Inflammatory macrophage treated with lipopolysaccharide for 1 hour (primary cell): ENCODE measurements at regions not wholly inside any gene's neighbourhood (a gene's known extent, or its start where the extent isn't known, plus 50 kb on each side); places are given as distances from the start of the nearest gene placed in this dataset.
"Not testable (repeated sequence)": the region's sequence is repeated elsewhere in the genome, so short reads cannot be mapped to it uniquely, and the experiment has no call there.

Experiments
- DNase-seq, 2 donors: peaks; one replicate each; pipeline ENCODE4 v3.0.0-alpha.2; 2020 to 2022

DNA sequence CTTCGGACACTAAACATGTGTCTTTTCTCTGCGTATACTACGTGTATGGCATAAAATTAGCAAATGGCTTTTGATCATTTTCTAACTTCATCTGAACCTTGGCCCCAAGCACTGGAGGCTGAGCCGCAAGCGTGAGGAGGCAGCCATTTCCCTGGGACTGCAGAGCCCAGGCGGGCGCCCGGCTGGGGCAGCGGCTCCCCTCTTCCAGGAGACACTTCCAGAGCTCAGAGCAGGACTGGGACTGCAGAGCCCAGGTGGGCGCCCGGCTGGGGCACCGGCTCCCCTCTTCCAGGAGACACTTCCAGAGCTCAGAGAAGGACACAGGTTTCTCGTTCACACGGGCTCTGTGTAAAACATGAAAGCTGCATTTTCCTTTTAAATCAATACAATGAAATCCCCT, 484.1 kb upstream of the SALL3 start:
- DNase-seq: no peak

DNA sequence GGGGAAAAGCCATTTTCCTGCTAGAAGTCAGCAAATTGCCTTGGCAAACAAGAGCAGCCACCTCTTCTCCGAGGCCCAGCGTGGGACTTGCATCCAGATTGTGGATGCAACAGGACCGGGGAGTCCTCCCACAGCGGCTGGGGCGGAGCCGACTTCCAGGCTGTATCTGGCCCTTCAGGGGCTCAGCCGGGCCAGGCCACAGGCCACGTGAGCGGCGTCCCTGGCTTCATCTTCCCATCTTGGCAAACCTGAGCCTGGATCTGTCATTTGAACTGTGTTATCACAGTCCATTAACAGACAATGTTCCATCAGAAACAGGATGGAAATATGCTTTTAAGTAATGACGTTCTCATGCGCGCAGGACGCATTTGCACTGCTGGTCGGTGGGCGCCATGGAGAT, 483.5 kb upstream of the SALL3 start:
- DNase-seq: no peak

- DNase-seq: no peak
Observed at GRCh38 chr18:78497641-78498040, 482.0 kb upstream of the SALL3 start.

GRCh38 chr18:78499586-78499985, 480.0 kb upstream of the SALL3 start:
- DNase-seq: no peak

DNA sequence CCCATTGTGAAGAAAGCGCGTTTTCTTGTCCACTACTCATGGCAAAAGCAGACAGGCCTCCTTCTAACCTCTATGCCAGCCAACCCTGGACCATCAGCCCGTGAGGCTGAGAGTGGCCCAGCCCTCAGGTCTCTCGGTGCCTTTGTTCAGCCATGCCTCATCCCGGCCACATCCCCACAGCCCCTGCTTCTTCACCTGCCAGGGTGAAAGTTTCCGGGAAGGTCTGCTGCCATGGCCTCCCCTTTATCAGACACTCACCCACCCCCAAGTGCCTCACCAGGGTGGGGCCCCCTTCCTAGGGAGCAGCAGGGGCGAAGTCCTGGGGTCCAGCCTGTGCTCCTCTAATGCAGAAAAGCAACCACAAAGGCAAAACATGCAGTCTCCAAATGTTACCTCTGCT, 478.4 kb upstream of the SALL3 start:
- DNase-seq: no peak

- DNase-seq: no peak
Observed at GRCh38 chr18:78503129-78503528, 476.5 kb upstream of the SALL3 start.

- DNase-seq: no peak
Observed at GRCh38 chr18:78505851-78506461, 473.7 kb upstream of the SALL3 start.

DNA sequence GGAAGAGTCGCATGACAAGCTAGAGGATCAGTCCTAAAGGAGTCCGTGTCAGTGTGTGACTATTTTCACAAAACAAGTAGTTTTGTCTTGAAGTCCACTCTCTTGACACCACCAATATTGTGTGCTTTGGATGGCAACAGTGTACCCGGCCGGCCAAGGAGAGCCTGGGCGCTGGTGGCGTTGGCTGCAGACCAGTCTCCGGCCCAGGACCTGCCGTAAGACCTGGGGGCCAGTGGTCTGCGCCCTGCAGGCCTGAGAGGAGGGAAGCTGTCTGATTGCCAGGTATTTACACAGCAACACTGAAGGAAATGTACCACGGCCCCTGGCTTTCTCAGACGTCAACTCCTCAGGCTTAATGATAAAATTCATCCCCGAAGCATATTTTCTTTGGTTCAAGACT, 472.4 kb upstream of the SALL3 start:
- no peak for DNase-seq

DNA sequence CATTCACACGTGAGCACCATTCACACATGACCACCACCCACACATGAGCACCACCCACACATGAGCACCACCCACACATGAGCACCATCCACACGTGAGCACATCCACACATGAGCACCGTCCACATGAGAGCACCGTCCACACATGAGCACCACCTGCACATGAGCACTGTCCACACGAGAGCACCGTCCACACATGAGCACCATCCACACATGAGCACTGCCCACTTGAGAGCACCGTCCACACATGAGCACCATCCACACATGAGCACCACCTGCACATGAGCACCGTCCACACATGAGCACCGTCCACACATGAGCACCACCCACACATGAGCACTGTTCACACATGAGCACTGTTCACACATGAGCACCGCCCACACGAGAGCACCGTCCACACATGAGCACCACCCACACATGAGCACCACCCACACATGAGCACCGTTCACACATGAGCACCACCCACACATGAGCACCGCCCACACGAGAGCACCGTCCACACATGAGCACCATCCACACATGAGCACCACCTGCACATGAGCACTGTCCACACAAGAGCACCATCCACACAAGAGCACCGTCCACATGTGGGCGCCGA, 471.3 kb upstream of the SALL3 start:
- DNase-seq: not testable (repeated sequence)

DNA sequence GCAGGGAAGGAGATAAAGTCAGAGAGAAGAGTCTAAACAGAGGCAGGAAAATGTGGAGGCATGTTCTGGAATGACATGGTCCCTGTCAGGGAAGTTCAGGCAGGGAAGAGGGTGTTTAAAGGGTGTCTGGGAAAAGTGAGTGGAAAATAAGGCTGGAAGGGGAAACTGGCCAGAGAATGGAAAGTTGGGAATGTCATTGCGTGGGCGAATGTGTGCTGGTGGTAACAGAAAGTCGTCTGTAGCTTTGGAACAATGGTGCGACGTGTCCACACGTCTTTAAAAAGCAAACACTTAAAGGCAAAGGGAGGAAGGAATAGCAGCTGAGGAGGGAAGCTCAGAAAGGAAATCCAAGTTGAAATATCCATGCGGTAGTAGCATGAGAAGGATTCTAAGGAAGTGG, 469.5 kb upstream of the SALL3 start:
- DNase-seq: no peak

DNA sequence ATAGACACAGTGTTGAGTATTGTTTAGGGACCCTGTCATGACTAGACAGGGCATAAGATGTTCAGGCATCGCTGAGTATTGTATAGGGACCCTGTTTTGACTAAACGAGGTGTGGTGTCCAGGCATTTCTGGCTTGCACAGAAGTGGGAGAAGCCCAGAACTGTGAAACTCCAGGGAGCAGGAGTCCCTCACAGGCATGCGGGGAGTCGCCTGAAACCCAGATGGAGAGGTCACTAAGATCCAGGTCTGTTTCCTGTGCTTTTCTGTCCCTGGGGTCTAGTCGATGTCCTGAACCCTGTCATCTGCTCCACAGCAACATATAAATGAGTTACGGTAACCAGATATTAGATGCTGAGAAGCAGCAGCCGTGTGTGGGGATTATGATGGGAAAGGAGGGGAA, 469.0 kb upstream of the SALL3 start:
- no peak for DNase-seq

GRCh38 chr18:78511666-78512601, 467.7 kb upstream of the SALL3 start:
- DNase-seq: no peak

GRCh38 chr18:78514910-78515670, 464.5 kb upstream of the SALL3 start:
- no peak for DNase-seq

DNA sequence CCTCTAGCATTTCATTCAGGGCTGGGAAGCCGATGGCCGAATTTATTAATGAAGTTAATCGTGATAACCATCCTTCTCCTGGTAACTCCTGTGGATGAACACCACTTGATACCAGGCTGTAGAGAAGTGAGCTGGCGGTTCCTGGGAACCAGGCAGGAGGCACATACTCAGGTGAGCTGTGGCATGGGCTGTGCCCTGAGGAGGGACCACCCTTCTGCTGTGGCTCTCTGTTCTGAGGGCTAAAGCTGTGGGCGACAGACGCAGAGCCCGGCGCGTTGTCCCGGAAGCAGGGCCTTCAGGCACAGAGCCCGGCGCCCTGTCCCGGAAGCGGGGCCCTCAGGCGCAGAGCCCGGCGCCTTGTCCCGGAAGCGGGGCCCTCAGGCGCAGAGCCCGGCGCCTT, 462.3 kb upstream of the SALL3 start:
- no peak for DNase-seq

DNA sequence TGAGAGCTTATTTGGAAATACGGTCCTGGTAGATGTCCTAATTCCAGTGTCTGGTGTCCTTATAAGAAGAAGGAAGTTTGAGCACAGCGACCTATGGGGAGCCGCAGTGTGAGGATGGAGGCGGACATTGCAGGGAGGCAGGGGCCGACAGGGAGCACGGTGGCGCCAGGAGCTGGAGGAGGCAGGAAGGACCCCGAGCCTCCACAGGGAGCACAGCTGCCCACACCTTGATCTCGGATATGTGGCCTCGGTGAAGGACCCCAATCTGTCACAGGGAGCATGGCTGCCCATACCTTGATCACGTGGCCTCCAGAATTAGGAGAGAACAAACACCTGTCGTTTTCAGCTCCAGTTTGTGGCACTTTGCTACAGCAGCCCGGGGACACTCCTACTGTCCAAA, 461.6 kb upstream of the SALL3 start:
- no peak for DNase-seq

DNA sequence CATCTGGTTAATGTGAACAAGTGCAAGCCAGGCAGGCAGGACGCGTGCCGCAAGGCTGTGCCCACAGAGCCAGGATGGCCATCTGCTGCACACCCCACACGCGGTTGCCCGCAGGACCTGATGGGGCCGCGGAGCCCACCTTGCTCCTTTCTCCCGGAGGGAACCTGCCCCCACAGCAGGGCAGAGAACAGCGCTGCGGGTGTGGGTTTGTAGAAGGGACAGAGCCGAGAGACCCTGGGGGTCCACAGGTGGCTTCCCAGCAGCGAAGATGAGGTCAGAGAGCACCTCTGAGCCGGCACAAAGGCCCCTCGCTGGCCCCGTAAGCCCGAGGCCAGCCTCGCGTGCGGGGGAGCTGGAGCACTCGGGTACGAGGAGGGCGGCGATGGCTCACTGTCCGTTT, 460.8 kb upstream of the SALL3 start:
- no peak for DNase-seq

- DNase-seq: no peak
Observed at GRCh38 chr18:78519394-78520062, 460.1 kb upstream of the SALL3 start.

GRCh38 chr18:78521136-78521535, 458.5 kb upstream of the SALL3 start:
- no peak for DNase-seq

DNA sequence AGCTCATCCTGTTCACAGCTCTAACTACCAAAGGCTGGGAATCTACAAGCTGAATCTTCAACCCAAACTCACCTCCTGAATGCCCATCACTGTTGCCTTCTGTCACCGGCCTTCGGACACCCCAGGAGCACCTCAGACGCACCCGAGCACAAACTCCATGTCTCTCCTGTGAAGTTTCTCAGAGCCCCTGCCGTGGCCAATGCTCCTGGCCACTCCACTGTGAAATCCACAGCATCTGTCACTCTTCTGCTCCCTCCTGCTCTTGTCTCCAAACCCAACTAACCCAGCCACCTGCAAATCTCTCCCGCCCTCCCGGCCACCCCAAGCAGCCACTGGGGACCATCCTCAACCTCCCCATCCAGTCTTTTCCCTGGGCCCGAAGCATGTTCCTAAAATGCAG, 457.9 kb upstream of the SALL3 start:
- DNase-seq: no peak

GRCh38 chr18:78522507-78522906, 457.1 kb upstream of the SALL3 start:
- no peak for DNase-seq

DNA sequence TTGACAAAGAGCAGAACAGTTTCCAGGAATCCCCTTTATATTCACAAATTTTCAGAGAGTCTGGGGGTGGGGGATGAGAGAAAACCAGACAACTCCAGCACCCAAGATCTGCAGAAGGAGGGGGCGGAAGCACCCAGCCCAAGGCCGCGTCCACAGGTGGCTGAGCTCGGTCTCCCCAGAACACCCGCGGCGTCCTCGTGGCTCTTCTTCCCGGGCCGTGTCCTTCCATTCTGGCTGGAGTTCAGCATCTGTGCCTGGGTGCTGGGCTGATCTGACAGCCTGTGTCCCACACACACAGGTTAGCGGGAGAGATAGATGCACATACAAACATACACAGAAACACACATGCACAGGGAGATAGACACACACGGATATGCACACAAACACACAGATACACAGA, 455.8 kb upstream of the SALL3 start:
- no peak for DNase-seq

- DNase-seq: no peak
Observed at GRCh38 chr18:78525366-78526111, 454.1 kb upstream of the SALL3 start.
